ENCODE measurements at regions not wholly inside any gene's neighbourhood (a gene's known extent, or its start where the extent isn't known, plus 50 kb on each side); places are given as distances from the start of the nearest gene placed in this dataset.

- TF ChIP-seq POLR2A (IDR thresholded peaks at IDR 0.05; ENCODE audit: low read depth, low read length) = no peak
- TF ChIP-seq TAF1 (IDR thresholded peaks at IDR 0.05; ENCODE audit: low read depth, low read length) = no peak
- TF ChIP-seq POLR2AphosphoS5 (IDR thresholded peaks at IDR 0.05; ENCODE audit: low read depth, low read length) = no peak
These were observed 344.3 kb downstream of the BRD1 start for GRCh38 chr22:49483281-49483870.

All from GM12891 (cell line).